GM19395 (cell line): ENCODE measurements at regions not wholly inside any gene's neighbourhood (a gene's known extent, or its start where the extent isn't known, plus 50 kb on each side); places are given as distances from the start of the nearest gene placed in this dataset.
"Not testable (repeated sequence)": the region's sequence is repeated elsewhere in the genome, so short reads cannot be mapped to it uniquely, and the experiment has no call there.

Experiments
- ATAC-seq: cut with Tn5 transposase; IDR thresholded peaks from one replicate; pipeline ENCODE4 v1.9.1; 2021; ENCODE audit warnings: mild to moderate bottlenecking, moderate library complexity; ENCODE audit not compliant: unreplicated experiment

DNA sequence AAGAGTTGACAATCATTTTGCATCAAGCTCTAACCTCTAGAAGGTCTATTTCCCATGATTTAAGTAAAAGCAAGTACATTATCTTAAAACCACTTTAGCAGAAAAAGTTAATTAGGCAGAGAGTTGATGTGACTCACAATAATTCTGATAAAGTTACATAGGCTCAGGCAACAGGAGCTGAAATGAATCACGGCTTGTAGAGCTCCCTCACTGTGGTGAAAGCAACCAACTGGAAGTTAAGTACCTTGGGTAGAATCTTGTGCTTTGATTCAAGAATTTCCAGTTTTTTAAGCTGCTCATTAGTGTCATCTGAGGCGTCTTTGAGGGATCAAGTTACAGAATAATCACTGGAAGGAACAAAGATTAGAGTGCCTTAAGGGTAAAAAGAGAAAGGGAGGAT is 68.9 kb upstream of the NFE2L3 start:
- no peak for ATAC-seq

DNA sequence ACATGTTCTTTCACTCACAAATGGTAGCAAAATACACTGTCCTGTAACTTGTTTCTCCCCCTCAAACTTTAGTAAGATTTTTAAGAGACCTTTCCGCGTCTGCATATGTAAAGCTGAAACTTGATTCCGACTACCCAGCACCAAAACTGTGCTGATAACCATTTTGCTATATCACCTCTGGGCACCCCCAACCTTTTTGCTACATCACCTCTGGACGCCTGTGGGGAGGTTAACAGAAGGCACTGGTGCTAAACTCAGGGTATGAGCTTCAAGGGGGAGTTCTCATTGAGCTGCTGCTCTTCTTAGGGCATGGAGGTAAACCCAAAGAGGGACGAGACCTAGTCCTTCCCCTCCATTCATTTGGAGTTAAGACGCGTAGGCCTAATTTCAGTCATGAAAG is 67.6 kb upstream of the NFE2L3 start:
- no peak for ATAC-seq

DNA sequence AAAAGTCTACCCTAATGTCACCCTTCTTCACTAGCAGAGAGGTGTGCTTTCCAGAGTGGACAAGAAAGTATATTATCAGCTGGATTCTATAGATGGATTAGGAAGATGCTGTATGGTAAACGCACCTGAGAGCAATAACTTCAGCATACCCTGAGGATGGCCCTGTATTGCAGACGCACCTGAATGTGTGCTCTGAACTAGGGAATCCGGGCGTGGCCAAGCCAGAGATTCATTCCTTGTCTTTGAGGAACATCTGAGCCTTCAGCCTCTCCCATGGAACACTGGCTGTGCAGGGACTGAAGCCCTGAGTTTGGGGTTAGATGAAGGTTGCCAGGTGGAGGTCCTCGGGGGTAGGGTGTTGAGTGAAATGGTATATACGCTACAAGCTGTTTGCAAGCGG is 66.2 kb upstream of the NFE2L3 start:
- no peak for ATAC-seq

DNA sequence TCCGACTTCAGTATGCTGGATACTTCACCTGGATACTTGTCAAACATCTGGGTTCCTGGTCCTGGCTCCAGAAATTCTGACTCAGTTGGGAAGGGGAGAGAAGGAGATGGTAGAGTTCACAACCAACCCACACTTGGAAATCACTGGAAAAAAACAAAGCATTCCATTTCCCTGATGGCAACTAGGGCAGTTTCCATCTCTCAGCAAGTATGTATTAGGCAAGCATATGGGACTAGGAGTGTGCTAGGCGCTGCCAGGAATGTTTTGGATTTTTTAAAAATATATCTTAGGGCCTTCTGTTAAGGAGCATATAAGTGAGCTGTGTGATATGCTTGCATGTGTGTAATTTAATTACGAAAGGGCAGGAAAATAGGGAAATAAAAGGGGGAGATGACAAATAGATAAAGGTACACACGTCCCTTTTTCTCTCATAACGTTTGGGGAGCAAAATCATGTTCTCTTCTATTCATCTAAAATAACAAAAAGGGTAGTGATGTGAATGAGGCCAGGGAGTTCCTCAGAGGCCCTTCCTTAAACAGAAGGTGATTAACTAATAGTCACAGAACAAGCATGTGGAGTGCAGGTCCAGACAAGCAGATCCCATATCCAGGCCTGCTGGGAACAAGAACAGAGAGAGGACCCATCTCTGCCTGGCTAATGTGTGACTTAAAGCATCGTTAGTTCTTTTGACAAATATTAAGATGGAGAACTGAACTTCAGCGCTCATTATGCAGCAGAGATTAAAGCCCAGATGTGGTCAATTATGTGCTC is 64.5 kb upstream of the NFE2L3 start:
- no peak for ATAC-seq

DNA sequence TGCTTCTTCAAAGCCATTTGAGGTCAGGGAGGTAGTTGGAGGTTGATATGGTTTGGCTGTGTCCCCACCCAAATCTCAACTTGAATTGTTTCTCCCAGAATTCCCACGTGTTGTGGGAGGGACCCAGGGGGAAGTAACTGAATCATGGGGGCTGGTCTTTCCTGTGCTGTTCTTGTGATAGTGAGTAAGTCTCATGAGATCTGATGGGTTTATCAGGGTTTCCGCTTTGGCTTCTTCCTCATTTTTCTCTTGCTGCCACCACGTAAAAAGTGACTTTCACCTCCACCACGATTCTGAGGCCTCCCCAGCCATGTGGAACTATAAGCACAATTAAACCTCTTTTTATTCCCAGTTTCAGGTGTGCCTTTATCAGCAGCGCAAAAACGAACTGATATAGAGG is 62.5 kb upstream of the NFE2L3 start:
- ATAC-seq = not testable (repeated sequence)

DNA sequence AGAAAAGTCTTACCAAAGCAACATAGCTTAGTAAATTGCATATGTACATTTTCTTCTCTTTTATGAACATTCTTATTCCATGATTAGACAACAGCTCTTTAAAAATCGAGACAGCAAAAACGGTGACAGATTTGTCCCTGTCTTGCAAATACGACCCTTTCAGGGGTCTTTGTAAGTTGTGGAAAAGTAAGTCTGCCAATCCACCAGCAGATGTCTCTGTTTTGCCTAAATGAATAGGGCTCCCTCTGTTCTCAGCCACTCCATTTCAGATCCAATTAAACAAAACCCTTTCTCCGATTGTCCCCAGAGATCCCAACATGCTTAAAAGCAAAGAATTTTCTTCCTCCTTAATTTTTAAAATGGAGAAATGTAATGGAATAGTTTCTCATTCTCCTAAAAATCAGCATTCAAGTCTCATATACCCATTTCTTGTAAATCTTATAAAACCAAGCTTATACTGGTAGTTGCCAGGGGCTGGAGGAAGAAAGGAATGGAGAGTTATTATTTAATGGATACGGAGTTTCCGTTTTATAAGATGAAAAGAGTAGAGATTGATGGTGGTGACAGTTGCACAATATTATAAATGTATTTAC is 61.0 kb upstream of the NFE2L3 start:
- no peak for ATAC-seq

DNA sequence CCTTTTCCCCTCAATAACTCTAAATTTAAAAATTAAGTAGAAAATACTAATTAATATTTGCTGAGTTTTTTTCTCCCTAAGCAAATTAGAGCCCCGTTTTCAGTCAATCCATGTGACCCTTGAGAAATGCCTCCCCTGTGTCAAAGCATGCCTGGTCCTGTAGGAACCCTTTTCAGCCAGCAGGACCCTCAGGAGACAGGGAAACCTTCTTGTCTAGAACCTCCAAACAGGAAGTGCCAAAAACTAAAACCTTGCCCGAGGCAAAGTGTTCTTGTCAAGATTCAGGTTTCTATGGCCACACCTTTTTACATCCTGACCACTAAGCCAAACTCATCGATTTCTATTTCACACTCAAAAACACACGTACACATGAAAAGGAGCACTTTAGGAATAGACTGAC is 60.1 kb upstream of the NFE2L3 start:
- ATAC-seq = no peak

DNA sequence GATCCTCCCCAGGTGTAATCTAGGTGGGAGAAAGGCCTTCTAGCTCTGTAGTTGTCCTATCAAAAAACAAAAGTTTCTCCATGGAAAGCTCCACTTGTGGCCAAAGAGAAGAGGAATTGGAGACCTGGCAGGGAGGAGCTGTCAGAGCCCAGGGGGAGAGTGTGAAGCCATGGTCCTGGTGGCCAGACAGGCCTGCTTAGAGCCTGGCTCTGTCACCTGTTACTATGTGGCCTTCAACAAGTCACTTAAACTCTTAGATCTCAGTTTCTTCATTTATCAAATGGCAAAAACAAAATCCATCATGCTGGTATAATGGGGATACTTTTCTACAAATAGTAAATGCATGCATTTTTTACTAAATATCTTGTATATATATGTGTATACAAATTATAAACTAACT is 59.0 kb upstream of the NFE2L3 start:
- ATAC-seq = no peak

DNA sequence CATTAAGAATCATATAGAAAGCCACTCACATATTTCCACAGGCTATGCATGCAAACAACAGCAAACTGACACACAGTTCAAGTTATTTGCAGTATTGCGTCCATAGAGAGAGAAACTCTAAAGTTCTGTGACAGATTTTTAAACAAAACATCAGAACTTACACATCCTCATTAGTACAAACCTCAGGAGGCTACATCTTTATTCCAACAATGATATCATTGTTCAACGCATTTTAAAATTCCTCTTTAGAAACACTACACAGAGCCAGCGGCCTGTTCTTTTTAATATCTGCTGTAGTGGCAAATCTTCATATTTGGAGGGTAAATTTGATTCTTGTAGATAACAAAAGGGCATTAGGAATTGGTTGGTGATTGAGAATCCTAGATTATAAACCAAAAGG is 55.9 kb upstream of the NFE2L3 start:
- no peak for ATAC-seq

DNA sequence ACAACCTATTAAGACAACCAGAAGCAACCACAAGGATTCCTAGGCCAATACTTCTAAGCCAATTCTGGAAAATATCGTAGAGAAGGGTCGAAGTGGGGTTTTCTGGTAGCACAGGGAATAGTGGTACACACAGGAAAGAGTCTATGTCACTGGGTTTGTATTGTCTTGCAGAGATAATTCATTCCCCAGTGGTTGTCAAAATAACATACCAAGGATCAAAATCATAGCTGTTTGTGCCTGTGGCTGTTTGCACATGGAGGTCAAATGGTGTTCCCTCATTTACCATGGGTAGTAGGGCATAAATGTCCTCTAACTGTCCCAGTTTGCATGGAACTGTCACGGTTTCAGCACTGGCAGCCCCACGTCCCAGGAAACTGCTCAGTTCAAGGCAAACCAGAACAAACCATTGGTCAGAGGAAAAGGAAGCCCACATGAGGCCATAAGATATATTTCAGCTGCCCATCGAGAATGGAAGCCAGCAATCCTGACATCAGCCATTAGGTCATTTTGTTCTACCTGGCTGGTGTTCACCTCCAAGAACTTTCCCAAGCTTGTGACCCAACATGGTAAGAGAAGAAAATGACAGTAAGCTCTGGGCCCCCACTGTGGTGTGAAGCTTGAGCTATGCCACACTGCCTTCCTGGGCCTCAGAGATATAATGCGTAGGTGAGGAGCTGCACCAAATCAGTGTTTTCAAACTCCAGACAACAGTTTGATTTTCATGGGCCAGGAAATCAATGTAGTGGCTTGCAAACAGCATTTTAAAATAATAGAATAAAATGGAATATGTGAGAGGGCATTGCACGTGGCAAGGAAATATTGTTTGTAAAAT is 53.9 kb upstream of the NFE2L3 start:
- no peak for ATAC-seq

DNA sequence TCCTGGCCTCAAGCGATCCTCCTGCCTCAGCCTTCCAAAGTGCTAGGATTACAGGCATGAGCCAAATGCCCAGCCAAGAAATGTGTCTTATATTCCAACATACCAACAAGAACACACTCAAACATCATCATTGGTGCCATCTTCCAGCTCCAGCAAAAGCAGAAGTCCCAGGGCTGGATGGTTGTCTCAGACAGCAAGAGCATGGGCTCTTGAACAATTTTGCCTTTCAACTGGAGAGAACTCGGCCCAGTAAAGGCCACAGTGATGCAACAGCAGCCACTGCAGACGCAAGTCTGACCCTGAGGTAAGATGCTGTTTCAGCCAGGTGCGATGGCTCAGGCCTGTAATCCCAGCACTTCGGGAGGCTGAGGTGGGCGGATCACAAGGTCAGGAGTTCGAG is 52.8 kb upstream of the NFE2L3 start:
- ATAC-seq = no peak

DNA sequence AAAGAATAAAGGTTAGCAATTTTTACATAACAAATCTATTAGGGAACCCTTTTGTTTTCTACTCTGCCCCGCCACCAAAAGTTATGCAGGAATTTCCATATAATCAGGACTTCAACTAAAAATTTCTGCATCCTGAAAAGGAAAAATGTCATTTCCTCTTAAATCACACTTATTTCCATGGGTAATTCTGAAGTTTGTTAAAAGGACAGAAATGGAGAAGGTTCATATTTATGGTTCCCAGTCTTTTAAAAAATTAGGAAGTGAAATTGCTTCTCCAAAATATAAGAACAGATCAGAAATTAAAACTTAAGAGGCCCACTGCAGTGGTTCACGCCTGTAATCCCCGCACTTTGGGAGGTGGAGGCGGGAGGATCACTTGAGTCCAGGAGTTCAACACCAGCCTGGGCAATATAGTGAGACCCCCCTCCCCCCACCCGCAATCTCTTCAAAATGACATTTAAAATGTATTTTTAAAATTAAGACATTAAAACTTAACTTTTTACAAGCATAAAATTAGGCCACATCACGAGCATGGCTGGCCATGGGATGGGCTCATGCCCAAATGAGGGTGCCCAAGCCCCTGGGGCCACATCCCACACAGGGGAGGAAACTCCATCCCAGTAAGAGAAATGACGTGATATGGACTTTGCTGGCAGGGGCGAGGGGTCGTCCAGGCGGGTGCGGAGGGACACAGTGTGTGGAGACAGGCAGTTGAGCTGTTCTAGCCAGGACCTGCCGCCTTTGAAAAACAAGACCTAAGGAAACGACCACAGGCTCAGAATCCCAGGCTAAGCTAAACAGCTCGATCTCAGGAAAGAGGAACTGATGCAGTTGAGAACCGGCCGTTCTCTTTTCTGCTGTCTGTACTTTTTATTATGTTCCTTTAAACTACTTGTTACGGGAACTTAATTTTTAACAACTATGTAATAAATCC is 51.3 kb upstream of the NFE2L3 start:
- no peak for ATAC-seq

DNA sequence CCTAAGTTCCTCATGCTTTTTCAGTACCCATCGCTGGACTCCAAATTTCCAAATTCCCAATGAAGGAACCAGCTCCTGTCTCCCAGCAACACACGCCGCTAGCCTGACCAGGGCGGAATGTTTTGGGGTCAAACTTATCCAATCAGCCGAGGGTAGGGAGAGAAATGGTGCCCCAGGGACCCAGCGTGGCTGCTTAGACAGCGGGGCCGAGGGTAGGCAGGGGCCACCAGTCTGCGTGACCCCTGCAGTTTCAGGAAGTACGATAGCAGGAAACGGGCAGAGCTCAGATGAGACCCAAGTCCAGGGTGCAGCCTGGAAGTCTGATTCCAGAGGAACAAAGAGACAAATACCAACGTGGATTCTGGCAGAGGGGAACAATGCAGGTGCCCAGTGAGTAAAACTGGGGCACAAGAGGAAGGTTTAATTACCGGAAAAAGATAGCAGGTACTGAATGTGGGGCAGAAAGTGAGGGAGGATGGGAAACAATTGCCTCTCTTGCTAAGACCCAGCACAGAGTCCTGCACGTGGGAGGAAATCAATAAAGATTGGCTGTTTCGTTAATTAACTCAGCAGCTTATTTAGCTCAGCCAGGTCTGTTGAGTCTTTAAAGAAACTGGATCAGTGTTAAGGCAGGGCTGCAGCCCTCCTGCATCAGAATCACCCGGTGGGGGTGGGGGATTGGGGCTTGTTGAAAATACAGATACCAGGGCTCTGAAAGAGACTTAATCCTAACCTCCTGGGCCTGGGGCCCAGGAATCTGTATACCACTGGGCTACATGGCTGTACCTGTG is 50.4 kb upstream of the NFE2L3 start:
- ATAC-seq = peak; percentile 50

DNA sequence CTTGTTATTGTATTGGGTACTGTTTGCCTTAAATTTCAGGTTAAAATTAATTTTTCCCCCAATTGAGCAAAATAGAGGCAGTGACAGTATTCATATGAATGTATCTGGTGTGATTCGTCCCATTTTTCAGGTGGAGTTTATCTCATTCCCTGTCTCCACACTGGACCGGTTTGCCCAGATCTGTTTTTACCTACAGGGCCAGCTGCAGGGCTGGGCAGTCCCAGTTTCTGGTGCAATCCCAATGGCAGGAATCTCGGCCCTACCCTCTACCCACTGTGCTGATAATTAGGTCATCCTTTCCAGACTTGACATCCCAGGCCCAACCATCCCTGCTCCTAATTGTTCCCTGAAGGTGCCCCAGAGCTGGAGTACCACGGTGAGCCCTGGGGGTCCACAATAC is 49.8 kb upstream of the NFE2L3 start:
- no peak for ATAC-seq
